GM23338 (cell line): ENCODE measurements at regions not wholly inside any gene's neighbourhood (a gene's known extent, or its start where the extent isn't known, plus 50 kb on each side); places are given as distances from the start of the nearest gene placed in this dataset.
A peak's percentile ranks its signal among the peaks of the same experiment; 100 is the strongest.

Experiments
- ATAC-seq: fragments of 200-7000 bp; cut with Tn5 transposase; 3 replicates; pipeline ENCODE4 v1.9.1; 2020
- DNase-seq: peaks from one replicate; pipeline ENCODE4 v3.0.0-alpha.2; 2015; ENCODE audit warnings: low spot score
- H2AFZ ChIP-seq: fragments of 200-600 bp; sonication (generic); 2 replicates; pipeline ENCODE4 v1.8.0; 2016; ENCODE audit warnings: antibody characterized with exemption, mild to moderate bottlenecking, moderate library complexity
- H3F3A ChIP-seq: fragments of 200-600 bp; sonication (generic); replicated peaks from 2 replicates; pipeline ENCODE4 v1.8.0; 2017; ENCODE audit warnings: antibody characterized with exemption, mixed run types, low read depth
- H3K27ac ChIP-seq: fragments of 200-600 bp; sonication (generic); 2 replicates; pipeline ENCODE4 v1.6.1; 2016; ENCODE audit warnings: low read depth
- H3K27me3 ChIP-seq: fragments of 200-600 bp; sonication (generic); 2 replicates; pipeline ENCODE4 v1.8.0; 2016; ENCODE audit warnings: mild to moderate bottlenecking, mixed run types, moderate library complexity; ENCODE audit not compliant: insufficient read depth
- H3K36me3 ChIP-seq: fragments of 200-600 bp; sonication (generic); 2 replicates; pipeline ENCODE4 v1.8.0; 2016; ENCODE audit warnings: mild to moderate bottlenecking; ENCODE audit not compliant: insufficient read depth
- H3K4me1 ChIP-seq: fragments of 200-600 bp; sonication (generic); 2 replicates; pipeline ENCODE4 v1.8.0; 2016; ENCODE audit warnings: mild to moderate bottlenecking, moderate library complexity; ENCODE audit not compliant: insufficient read depth
- H3K4me2 ChIP-seq: fragments of 200-600 bp; sonication (generic); 2 replicates; pipeline ENCODE4 v1.7.1; 2017; ENCODE audit warnings: mixed run types
- H3K4me3 ChIP-seq: fragments of 200-600 bp; sonication (generic); 2 replicates; pipeline ENCODE4 v1.6.1; 2016; ENCODE audit warnings: mixed run types
- H3K79me2 ChIP-seq: fragments of 200-600 bp; sonication (generic); replicated peaks from 2 replicates; pipeline ENCODE4 v1.8.0; 2017; ENCODE audit warnings: mild to moderate bottlenecking; ENCODE audit not compliant: insufficient read depth
- H3K9me2 ChIP-seq: fragments of 200-600 bp; sonication (generic); 2 replicates; pipeline ENCODE4 v1.8.0; 2017; ENCODE audit not compliant: insufficient read depth
- H4K20me1 ChIP-seq: fragments of 200-600 bp; sonication (generic); replicated peaks from 2 replicates; pipeline ENCODE4 v1.8.0; 2017; ENCODE audit warnings: mild to moderate bottlenecking; ENCODE audit not compliant: insufficient read depth
- H3K27ac Mint-ChIP-seq: 2 replicates; pipeline ENCODE4 v1.8.0; 2020; ENCODE audit warnings: inconsistent platforms, mild to moderate bottlenecking, moderate library complexity, mixed read lengths
- H3K27me3 Mint-ChIP-seq: 3 replicates; pipeline ENCODE4 v1.8.0; 2022; ENCODE audit warnings: low read depth, mild to moderate bottlenecking, moderate library complexity, mixed read lengths, inconsistent platforms; ENCODE audit not compliant: insufficient read depth, poor library complexity
- H3K36me3 Mint-ChIP-seq: 3 replicates; pipeline ENCODE4 v1.8.0; 2021; ENCODE audit warnings: low read depth, mild to moderate bottlenecking, inconsistent platforms, moderate library complexity, mixed read lengths
- H3K4me1 Mint-ChIP-seq: 3 replicates; pipeline ENCODE4 v1.8.0; 2020; ENCODE audit warnings: mild to moderate bottlenecking, inconsistent platforms, mixed read lengths
- H3K4me3 Mint-ChIP-seq: 3 replicates; pipeline ENCODE4 v1.8.0; 2021; ENCODE audit warnings: moderate library complexity, mild to moderate bottlenecking, inconsistent platforms, mixed read lengths
- H3K9me3 Mint-ChIP-seq: 3 replicates; pipeline ENCODE4 v1.8.0; 2020; ENCODE audit warnings: moderate library complexity, mild to moderate bottlenecking, inconsistent platforms, mixed read lengths
- EZH2 ChIP-seq: fragments of 200-600 bp; sonication (generic); IDR thresholded peaks from one replicate; pipeline ENCODE4 v1.8.0; 2017; ENCODE audit warnings: antibody characterized with exemption, mild to moderate bottlenecking, low read depth; ENCODE audit not compliant: unreplicated experiment
- EZH2phosphoT487 ChIP-seq: fragments of 200-600 bp; sonication (generic); IDR thresholded peaks from one replicate; pipeline ENCODE4 v1.8.1; 2018; ENCODE audit warnings: antibody characterized with exemption; ENCODE audit not compliant: unreplicated experiment
- JUNB ChIP-seq: IDR thresholded peaks from one replicate; pipeline ENCODE4 v1.6.1; 2016; ENCODE audit warnings: antibody characterized with exemption; ENCODE audit not compliant: unreplicated experiment
- POLR2AphosphoS5 ChIP-seq: IDR thresholded peaks from 2 replicates; pipeline ENCODE4 v1.6.1; 2016; ENCODE audit warnings: antibody characterized with exemption, low read depth
- REST ChIP-seq: IDR thresholded peaks from one replicate; pipeline ENCODE4 v1.6.1; 2018; ENCODE audit warnings: antibody characterized with exemption; ENCODE audit not compliant: unreplicated experiment
- STAT1 ChIP-seq: IDR thresholded peaks from one replicate; pipeline ENCODE4 v1.6.1; 2016; ENCODE audit warnings: antibody characterized with exemption; ENCODE audit not compliant: unreplicated experiment
- ZNF114 ChIP-seq: fragments of 250-450 bp; sonication (Bioruptor Pico); IDR thresholded peaks from 2 replicates; pipeline ENCODE4 v1.5.0; 2020; ENCODE audit warnings: mild to moderate bottlenecking, moderate library complexity
- ZNF331 ChIP-seq: fragments of 250-450 bp; sonication (Bioruptor Pico); IDR thresholded peaks from 2 replicates; pipeline ENCODE4 v1.5.0; 2020; ENCODE audit warnings: low read depth, mild to moderate bottlenecking, moderate library complexity
- TF ChIP-seq, protein P1 (sequence below), 2 experiments: fragments of 200-600 bp in 1 of 2; sonication (generic) in 1 of 2; conservative IDR thresholded peaks; 2 replicates each; pipeline versions ENCODE4 v1.5.1 to v1.6.1; 2016 to 2017; ENCODE audit warnings: antibody characterized with exemption in 2 of 2, low read depth in 2 of 2, mild to moderate bottlenecking in 2 of 2, moderate library complexity in 1 of 2
- TF ChIP-seq, protein P2 (sequence below): IDR thresholded peaks from 2 replicates; pipeline ENCODE4 v1.6.1; 2016; ENCODE audit warnings: antibody characterized with exemption

DNA sequence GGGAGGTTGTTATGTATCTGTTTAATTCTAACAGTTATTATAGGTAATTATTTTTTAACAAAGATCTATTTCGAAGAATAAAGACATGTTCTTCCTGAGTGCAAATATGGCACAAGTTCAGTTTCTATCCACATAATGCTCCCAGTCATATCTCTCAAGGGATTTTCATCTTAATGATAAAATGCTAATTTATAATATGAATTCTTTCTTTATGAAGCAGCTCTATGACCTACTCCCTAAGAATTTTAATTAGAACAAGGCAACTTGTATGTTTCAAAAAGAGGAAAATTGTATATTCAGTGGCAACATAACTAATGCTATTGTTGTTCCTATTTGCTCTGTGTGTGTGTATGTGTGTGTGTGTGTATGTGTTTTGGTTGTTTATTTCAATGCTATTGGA is 1222.1 kb upstream of the NCAM2 start (continued):
- TF ChIP-seq EZH2phosphoT487: no peak
- TF ChIP-seq, protein P1, sequence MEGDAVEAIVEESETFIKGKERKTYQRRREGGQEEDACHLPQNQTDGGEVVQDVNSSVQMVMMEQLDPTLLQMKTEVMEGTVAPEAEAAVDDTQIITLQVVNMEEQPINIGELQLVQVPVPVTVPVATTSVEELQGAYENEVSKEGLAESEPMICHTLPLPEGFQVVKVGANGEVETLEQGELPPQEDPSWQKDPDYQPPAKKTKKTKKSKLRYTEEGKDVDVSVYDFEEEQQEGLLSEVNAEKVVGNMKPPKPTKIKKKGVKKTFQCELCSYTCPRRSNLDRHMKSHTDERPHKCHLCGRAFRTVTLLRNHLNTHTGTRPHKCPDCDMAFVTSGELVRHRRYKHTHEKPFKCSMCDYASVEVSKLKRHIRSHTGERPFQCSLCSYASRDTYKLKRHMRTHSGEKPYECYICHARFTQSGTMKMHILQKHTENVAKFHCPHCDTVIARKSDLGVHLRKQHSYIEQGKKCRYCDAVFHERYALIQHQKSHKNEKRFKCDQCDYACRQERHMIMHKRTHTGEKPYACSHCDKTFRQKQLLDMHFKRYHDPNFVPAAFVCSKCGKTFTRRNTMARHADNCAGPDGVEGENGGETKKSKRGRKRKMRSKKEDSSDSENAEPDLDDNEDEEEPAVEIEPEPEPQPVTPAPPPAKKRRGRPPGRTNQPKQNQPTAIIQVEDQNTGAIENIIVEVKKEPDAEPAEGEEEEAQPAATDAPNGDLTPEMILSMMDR (conservative IDR thresholded peaks at IDR 0.05; ENCODE audit: low read depth in 2 of 2): no peak

GRCh38 chr21:19781881-19782652 is 1216.1 kb upstream of the NCAM2 start:
- Histone ChIP-seq H3K4me1 (no peaks in the 10 kb centered on the region), H3K4me2 (no peak overlapping the region), H3K4me3 (no peak overlapping the region), H3K79me2 (no peaks in the 10 kb centered on the region), H4K20me1 (no peaks in the 10 kb centered on the region), H2AFZ (no peak overlapping the region), H3F3A (no peaks in the 10 kb centered on the region), H3K27ac (no peak overlapping the region), H3K27me3 (no peaks in the 10 kb centered on the region), H3K36me3 (no peaks in the 10 kb centered on the region), H3K9me2 (peaks cover 4% of the 10 kb centered on the region; the same call in 1 of the 2 replicates)
- Mint-ChIP-seq H3K9me3 (peaks cover 25% of the 10 kb centered on the region), H3K27ac (no peak overlapping the region), H3K27me3 (no peaks in the 10 kb centered on the region), H3K36me3 (peaks cover 16% of the 10 kb centered on the region; the same call in 1 of the 3 replicates), H3K4me1 (no peaks in the 10 kb centered on the region; the same call in 2 of the 3 replicates), H3K4me3 (no peak overlapping the region)
- peak; percentile 38 for DNase-seq
- ATAC-seq: peak; percentile 64; the same call in 2 of the 3 replicates
- no peak for TF ChIP-seq EZH2
- TF ChIP-seq, protein P1 (conservative IDR thresholded peaks at IDR 0.05; ENCODE audit: low read depth in 2 of 2): peak; percentile 43 to 48

- Histone ChIP-seq H4K20me1 (no peaks in the 10 kb centered on the region), H3K4me1 (no peaks in the 10 kb centered on the region), H3K36me3 (no peaks in the 10 kb centered on the region), H3K4me2 (no peak overlapping the region), H3K4me3 (no peak overlapping the region), H2AFZ (no peak overlapping the region), H3K27me3 (no peaks in the 10 kb centered on the region), H3K27ac (no peak overlapping the region), H3F3A (no peaks in the 10 kb centered on the region), H3K79me2 (no peaks in the 10 kb centered on the region), H3K9me2 (peaks cover 4% of the 10 kb centered on the region; the same call in 1 of the 2 replicates)
- peaks cover 13% of the 10 kb centered on the region for H3K9me3 Mint-ChIP-seq
- H3K36me3 Mint-ChIP-seq: peaks cover 12% of the 10 kb centered on the region; the same call in 1 of the 3 replicates
- no peak overlapping the region for H3K27ac Mint-ChIP-seq
- no peaks in the 10 kb centered on the region; the same call in 2 of the 3 replicates for H3K4me1 Mint-ChIP-seq
- no peaks in the 10 kb centered on the region for H3K27me3 Mint-ChIP-seq
- DNase-seq (no peak), ATAC-seq (no peak)
- no peak overlapping the region for H3K4me3 Mint-ChIP-seq
- TF ChIP-seq POLR2AphosphoS5 (no peak), ZNF331 (CRISPR knock-in tag) (no peak), STAT1 (no peak), JUNB (no peak), EZH2 (no peak), REST (no peak), ZNF114 (CRISPR knock-in tag) (no peak), EZH2phosphoT487 (no peak)
- TF ChIP-seq, protein P1 (conservative IDR thresholded peaks at IDR 0.05; ENCODE audit: low read depth in 2 of 2): no peak
- TF ChIP-seq, protein P2, sequence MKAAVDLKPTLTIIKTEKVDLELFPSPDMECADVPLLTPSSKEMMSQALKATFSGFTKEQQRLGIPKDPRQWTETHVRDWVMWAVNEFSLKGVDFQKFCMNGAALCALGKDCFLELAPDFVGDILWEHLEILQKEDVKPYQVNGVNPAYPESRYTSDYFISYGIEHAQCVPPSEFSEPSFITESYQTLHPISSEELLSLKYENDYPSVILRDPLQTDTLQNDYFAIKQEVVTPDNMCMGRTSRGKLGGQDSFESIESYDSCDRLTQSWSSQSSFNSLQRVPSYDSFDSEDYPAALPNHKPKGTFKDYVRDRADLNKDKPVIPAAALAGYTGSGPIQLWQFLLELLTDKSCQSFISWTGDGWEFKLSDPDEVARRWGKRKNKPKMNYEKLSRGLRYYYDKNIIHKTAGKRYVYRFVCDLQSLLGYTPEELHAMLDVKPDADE: no peak
These were observed 1212.3 kb upstream of the NCAM2 start for GRCh38 chr21:19785941-19786340.
